Mesothelial cell of epicardium (in vitro differentiated cells): ENCODE measurements at regions not wholly inside any gene's neighbourhood (a gene's known extent, or its start where the extent isn't known, plus 50 kb on each side); places are given as distances from the start of the nearest gene placed in this dataset.

Source experiments
- DNase-seq, 2 experiments: peaks; one replicate each; pipeline ENCODE4 v3.0.0; 2021; ENCODE audit warnings: low spot score in 2 of 2; ENCODE audit not compliant: unreplicated experiment in 2 of 2
- H3K27ac Mint-ChIP-seq: 2 replicates; pipeline ENCODE4 v1.8.0; 2021; ENCODE audit warnings: mixed read lengths
- H3K27me3 Mint-ChIP-seq: 2 replicates; pipeline ENCODE4 v1.8.0; 2021; ENCODE audit warnings: low read depth, mixed read lengths
- H3K36me3 Mint-ChIP-seq: 2 replicates; pipeline ENCODE4 v1.8.0; 2021; ENCODE audit warnings: mixed read lengths
- H3K4me1 Mint-ChIP-seq: 2 replicates; pipeline ENCODE4 v1.8.0; 2021; ENCODE audit warnings: mixed read lengths
- H3K4me3 Mint-ChIP-seq: 2 replicates; pipeline ENCODE4 v1.8.0; 2021; ENCODE audit warnings: mild to moderate bottlenecking, moderate library complexity, mixed read lengths
- H3K9me3 Mint-ChIP-seq: 2 replicates; pipeline ENCODE4 v1.8.0; 2021; ENCODE audit warnings: mixed read lengths
- CTCF ChIP-seq: fragments of 200-600 bp; sonication (generic); IDR thresholded peaks from one replicate; pipeline ENCODE4 v1.5.0; 2021; ENCODE audit warnings: antibody characterized with exemption; ENCODE audit not compliant: unreplicated experiment

DNA sequence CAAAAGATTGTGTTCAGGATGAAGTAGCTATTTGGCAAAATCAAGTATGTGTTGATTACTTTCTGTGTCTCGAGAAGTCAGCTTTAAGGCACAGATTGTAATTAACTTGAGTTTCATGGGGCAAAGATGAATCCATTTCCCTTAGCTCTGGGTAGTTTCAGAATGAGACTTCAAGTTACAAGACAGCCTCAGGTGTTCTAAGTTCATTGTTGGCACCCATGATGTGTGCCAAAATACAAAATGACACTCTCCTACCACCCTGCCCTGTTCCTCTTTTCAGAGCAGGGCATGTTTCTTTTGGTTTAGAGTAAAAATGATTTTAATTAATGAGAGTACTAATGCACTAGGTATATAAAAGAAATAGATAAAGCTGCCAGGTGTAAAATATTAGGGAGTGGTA, 797.6 kb upstream of the POT1 start:
- Mint-ChIP-seq H3K4me3 (no peak overlapping the region), H3K36me3 (no peaks in the 10 kb centered on the region), H3K9me3 (no peaks in the 10 kb centered on the region), H3K27me3 (no peaks in the 10 kb centered on the region), H3K27ac (no peak overlapping the region), H3K4me1 (no peaks in the 10 kb centered on the region)
- no peak for TF ChIP-seq CTCF
- no peak for DNase-seq

- Mint-ChIP-seq H3K9me3 (no peaks in the 10 kb centered on the region), H3K4me1 (no peaks in the 10 kb centered on the region), H3K27ac (no peak overlapping the region), H3K36me3 (no peaks in the 10 kb centered on the region), H3K27me3 (no peaks in the 10 kb centered on the region), H3K4me3 (no peak overlapping the region)
- TF ChIP-seq CTCF, result no peak
- DNase-seq, result no peak
Observed at GRCh38 chr7:125695626-125696025, 766.0 kb upstream of the POT1 start.

GRCh38 chr7:125683156-125683555, 753.5 kb upstream of the POT1 start:
- no peak for TF ChIP-seq CTCF

DNA sequence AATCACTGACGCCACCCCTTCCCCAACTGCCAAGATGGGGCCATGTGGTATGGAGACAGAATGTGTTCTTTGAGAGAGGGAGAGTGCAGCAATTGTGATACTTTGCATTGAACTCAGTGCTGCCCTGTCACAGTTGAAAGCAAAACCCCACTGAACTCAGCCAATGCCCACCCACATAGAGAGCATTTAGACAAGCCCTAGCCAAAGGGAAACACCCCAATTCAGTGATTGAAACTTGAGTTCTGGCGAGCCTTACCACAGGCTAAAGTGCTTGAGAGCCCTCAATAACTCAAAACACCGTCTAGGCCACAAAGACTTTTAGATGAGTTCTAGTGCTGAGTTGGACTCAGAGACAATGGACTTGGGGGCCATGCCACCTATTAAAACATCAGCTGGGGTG, 751.9 kb upstream of the POT1 start:
- DNase-seq, result no peak
- Mint-ChIP-seq H3K9me3 (no peaks in the 10 kb centered on the region), H3K4me3 (no peak overlapping the region), H3K4me1 (no peaks in the 10 kb centered on the region), H3K27me3 (no peaks in the 10 kb centered on the region), H3K36me3 (no peaks in the 10 kb centered on the region), H3K27ac (no peak overlapping the region)
- no peak for TF ChIP-seq CTCF

More at GRCh38 chr7:125683156-125683555, 753.5 kb upstream of the POT1 start:
- Mint-ChIP-seq H3K36me3 (no peaks in the 10 kb centered on the region), H3K4me1 (no peaks in the 10 kb centered on the region), H3K27ac (no peak overlapping the region), H3K9me3 (no peaks in the 10 kb centered on the region), H3K4me3 (no peak overlapping the region), H3K27me3 (no peaks in the 10 kb centered on the region)
- DNase-seq, result no peak

DNA sequence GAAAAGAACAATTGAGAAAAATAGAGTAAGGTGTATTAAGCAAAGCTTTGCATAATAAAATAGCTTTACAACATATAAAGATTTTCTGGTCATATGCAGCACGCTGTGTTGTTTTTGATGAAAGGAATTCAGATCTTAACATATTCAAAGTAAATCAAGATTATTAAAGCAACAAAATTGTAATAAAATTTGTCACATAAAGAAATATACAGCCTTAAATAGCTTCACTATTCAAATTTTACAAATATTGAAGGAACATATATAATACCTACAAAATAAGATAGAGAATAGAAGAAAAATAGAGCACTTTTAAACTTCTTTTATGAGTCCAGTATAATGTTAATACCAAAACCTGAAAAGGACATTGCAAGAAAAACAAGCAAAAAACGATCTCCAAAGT, 749.1 kb upstream of the POT1 start:
- TF ChIP-seq CTCF, result no peak
- no peak for DNase-seq
- H3K4me3 Mint-ChIP-seq, result no peak overlapping the region

GRCh38 chr7:125675640-125676039, 746.0 kb upstream of the POT1 start:
- Mint-ChIP-seq H3K36me3 (no peaks in the 10 kb centered on the region), H3K27ac (no peak overlapping the region), H3K4me1 (no peaks in the 10 kb centered on the region), H3K27me3 (no peaks in the 10 kb centered on the region), H3K4me3 (no peak overlapping the region), H3K9me3 (no peaks in the 10 kb centered on the region)
- TF ChIP-seq CTCF, result no peak
- DNase-seq, result no peak

More for the DNA sequence above, 749.1 kb upstream of the POT1 start:
- no peak overlapping the region for H3K27ac Mint-ChIP-seq
- no peaks in the 10 kb centered on the region for H3K9me3 Mint-ChIP-seq
- H3K36me3 Mint-ChIP-seq, result no peaks in the 10 kb centered on the region
- no peaks in the 10 kb centered on the region for H3K4me1 Mint-ChIP-seq
- H3K27me3 Mint-ChIP-seq, result no peaks in the 10 kb centered on the region
